ENCODE measurements at regions not wholly inside any gene's neighbourhood (a gene's known extent, or its start where the extent isn't known, plus 50 kb on each side); places are given as distances from the start of the nearest gene placed in this dataset.
"Not testable (repeated sequence)": the region's sequence is repeated elsewhere in the genome, so short reads cannot be mapped to it uniquely, and the experiment has no call there.

DNA sequence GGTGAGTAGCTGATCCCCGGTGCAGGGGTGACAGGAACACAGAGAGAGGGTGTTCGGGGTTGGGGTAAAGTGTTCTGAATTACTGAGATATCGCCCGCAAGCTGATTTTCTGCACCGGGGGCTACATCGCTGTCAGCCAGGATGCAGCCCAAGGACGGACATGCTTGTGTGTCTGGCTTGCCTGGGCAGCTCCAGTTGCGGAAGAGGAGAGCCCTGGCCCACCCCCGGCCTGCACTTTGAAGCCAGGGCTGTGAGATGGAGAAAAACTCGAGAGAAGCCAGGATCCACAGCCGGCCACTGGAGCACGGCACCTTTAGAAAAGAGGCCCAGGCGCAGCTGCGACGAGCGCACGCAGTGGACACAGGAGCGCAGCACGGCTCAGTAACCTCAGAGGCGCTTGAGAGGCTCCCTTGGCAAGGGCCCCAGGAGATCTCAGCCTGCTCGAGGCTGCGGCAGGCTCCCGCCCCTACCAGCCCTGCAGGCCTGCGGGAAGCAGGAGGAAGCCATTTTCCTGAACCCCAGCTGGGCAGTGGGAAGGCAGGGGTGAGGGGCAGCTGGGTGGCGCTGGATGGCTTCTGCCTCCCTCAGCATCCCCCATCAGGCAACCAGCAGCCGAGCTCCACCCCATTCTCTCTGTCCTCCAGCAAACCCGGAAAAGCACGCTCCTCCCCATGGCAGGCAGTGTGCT, 59.2 kb downstream of the C9orf50 start:
- no peak for DNase-seq

DNA sequence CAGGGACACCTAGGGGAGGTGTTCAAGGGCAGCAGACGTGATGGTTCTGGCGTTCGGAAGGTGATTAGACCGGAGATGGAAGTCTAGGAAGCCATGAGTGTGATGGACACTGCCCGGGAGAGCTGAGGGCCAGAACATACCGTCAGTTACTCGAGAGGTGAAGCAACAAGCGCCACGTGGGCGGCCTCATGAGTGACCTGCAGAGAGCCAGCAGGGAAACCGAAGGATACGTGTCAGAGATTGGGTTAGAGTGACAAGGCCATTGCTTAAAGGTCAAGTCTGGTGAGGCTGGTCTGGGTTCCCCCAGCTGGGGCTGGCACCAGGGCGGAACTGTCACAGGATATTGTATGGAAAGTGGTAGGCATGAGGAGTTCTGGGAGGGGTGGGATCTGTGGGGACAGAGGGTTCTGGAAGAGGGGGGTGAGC, 60.0 kb downstream of the C9orf50 start:
- no peak for DNase-seq

DNA sequence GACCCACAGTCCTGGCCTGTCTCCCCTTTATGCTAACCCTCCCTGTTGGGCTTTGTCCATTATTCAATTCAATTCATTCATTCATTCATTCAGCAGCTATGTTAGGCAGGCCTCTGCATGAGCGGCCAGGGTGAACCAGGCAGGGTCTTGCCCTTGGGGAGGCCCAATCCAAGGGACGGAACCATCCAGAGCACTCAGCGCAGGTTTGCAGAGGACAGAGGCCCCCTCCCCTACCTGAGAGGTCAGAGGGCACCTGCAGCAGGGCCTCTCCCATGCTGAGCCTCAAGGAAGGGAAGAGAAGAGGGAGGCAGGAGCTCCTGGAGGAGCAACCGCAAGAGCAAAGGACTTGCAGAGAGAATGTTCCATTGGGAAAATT, 61.4 kb downstream of the C9orf50 start:
- DNase-seq = no peak

DNA sequence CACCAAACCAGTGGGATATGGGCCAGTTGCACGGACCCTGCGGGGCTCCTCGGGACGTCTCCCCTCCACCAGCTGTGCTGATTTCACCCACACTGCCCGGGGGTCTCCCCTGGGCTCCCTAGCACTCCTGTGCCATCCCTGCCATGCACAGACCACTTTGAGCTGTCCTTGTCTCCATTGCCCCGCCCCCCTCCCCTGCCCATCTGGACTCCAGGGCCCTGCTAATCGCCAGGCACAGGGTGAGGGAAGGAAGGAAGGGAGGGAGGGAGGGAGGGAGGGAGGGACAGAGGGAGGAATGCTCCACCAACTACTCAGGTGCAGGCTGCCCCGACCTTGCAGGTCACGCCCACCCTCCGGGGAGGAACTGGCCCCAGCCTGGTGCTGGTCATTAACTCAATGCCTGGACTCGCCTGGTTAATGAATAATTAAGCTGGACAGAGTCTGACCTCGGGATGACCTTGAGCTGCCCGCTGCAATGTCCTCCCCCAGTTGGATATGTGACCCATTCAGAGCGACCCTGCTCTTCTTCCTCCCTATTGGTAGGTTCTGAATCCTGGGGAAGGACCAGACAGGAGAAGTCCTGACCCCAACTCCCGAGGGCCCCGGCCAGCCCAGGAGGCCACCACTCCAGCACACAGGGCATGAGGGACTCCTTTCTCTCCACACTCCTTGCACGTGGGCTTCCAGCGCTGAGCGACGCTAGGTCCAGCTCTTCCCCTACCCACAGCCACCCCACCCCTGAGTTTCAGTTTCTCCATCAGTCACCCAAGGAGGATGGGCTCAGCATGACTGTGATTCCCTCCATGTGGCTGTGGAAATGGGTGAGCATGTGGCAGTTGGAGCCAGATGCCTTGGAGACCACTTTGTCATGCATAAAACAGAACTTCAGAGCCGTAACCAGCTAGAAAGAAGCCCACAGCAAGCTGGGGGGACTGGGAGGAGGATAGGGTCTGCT, 62.1 kb downstream of the C9orf50 start:
- no peak for DNase-seq

DNA sequence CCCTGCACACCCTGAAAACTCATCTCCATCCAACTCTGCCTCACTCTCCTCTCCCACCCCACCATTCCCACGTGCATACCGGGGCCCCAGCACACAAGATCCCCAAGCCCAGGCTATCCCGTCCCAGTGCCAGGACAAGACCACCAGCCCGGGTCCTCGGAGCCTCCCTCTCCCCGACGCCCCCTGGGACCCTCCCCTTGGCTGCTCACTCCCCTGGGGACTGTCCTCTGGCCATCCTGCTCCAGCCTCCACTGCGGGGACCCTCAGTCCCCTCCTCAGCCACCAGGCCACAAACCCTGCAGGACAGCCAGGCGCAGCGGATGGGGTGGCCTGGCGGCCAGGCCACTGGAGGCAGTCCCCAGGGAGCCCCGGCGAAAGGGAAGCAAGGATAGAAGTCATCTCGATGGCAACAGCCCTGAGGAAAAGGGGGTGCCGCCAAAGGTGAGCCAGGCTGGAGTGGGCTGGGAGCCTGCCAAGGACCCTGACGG, 62.8 kb downstream of the C9orf50 start:
- DNase-seq = no peak

DNA sequence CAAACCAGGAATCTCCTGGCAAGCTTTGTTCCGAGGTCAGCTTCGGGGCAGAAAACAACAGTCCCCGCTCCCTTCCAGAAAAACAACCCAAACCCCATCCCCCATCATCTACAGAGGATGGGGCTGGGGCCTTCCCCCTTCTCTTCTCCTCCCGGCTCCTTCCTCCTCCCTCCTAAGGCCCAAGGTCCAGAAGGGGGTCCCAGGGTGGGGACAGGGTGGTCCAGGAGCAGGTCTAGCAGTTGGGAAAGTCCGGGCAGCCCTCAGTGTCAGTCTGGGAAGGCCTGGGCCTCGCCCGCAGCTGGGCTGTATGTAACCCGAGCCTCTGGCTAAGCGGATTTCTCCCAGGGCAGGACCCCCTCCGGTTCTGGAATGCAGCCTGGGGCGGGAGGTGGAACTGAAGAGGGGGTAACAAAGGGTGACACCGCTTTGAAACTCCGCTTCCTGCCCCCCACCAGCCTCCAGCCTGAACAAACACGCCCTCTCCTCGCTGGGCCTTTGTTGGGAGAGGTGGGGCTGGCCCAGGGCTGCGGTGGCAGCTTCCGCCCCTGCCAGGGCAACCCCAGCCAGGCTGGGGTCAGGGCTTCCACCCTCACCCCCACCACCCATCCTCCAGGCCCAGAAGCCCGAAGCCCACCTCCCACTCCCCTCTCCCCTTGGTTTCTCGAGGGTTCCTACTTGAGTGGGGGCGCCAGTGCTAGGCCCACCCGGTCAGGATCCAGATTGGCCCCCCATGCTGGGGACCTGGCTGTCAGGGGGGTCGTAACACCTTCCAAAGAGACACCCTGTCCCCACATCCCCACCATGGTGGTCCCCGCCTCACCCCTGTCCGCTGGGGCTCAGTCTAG, 63.5 kb downstream of the C9orf50 start:
- no peak for DNase-seq

DNA sequence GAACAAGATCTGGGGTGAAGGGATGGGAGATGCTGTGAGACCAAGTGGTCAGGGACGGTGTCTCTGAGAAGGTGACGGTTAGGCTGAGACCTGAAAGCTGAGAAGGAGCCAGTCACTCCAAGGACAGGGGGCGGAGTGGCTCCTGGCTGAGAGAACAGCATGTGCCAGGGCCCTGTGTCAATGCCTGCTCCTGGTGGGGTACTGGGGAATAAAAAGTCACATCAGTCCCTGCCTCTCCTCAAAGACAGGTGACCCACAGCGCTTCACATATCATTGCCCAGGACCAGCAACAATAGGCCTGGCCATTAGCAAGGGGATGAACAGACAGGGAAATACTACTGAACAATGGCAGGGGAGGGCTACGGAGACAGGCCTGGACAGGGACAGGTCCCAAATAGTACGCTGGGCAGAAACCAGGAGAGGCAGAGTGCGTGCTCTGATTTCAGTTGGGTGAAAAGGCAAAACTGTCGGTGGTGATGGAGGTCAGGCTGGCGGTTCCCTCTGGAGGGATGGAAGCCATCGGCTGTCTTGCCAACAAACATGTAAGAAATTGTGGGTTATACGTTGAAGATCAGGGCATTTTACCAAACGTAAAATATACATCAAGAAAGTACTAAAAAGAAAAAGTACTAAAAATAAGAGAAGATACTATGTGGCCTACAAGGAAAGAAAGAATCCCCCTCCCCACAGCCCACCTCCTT, 64.3 kb downstream of the C9orf50 start:
- DNase-seq = no peak

DNA sequence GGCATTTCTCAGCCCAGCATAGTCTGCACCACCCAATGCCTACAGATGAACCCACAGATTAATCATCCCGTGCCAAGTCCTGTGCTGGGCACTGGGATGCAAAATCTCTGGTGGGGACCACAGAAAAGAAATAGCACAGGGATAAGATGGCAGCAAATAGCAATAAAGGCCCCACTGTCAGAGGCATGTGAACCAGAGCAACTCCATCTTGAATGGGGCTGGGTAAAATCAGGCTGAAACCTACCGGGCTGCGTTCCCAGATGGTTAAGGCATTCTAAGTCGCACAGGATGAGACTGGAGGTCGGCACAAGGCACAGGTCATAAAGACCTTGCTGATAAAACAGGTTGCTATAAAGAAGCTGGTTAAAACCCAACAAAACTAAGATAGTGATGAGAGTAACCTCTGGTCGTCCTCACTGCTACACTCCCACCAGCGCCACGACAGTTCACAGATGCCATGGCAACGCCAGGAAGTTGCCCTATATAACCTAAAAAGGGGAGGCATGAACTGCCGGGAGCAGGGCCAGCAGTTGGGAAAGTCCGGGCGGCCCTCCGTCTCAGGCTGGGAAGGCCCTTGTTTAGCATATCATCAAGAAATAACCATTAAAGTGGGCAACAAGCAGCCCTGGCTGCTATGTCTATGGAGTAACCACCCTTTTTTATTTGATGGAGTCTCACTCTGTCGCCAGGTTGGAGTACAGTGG, 65.2 kb downstream of the C9orf50 start:
- DNase-seq = no peak

DNA sequence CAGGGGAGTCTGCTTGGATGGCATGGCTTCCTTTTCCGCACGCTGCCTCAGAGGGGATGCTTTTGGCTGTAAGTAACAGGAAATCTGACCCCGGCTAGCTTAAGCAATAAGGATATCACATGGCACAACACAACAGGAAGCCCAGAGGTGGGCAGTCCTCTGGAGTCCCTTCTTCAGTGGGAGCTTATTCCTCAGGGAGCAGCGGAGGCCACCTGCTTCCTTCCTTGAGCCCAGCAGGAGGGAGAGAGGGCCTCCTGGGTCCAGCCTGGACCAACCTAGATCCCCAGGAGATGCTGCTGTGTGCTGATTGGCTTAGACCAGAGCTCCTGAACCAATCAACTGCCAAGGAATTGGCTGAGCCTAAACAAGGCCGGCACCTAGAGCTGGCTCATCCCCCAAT, 66.3 kb downstream of the C9orf50 start:
- no peak for DNase-seq

DNA sequence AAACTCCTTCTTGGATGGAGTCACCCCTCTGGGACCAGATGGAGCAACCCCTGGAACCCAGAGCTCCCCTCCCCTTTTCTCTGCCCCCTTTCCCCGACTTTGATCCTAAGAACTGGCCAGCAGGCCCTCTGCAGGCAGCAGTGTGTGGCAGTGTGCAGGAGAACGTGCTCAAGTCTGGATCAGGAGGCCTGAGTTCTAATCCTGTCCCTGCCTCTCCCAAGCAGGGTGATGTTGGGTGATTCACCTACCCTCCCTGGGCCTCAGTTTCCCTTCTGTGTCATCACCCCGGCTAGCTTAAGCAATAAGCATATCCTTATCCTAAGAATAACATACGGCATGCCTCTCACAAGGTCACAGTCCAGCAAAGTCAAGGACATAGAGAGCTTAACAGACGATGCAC, 67.6 kb downstream of the C9orf50 start:
- no peak for DNase-seq

DNA sequence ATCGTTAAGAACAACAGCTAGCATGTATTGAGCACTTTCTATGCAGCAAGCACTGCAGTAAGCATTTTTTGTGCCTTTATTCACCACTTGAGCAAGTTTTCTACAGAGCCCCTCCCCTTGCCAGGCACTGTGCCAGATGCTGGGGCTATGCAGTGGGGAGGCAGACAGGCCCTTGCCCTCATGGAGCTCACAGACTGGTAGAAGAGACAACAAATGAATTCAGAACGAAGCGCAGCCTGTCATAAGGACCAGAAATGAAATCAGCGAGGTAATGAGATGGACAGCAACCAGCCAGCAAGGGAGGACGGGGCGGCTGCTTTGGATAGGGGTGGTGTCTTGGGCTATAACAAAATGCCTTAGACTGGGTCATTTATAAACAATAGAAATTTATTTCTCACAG, 68.8 kb downstream of the C9orf50 start:
- DNase-seq = no peak

DNA sequence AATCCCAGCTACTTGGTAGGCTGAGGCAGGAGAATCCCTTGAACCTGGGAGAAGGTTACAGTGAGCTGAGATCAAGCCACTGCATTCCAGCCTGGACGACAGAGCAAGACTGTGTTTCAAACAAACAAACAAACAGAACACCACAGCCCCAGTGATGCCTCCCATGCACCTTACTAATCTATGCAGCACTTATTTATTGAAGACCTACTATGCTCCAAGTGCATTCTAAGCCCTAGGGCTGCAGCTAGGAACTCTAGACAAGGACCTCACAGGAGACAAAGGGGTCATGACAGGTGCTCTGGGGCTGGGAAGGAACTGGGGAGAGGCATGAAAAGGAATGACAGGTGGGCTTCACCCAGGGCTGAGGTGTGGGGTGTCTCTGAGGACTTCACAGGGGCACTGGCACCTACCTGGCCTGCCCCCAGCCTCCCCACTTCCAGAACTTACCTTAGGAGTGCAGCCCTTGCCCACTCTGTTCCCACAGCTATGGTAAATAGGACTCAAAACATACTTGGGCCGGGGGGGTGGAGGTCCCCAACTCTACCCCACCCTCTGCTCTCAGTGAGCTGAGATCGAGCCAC, 69.4 kb downstream of the C9orf50 start:
- DNase-seq = no peak

DNA sequence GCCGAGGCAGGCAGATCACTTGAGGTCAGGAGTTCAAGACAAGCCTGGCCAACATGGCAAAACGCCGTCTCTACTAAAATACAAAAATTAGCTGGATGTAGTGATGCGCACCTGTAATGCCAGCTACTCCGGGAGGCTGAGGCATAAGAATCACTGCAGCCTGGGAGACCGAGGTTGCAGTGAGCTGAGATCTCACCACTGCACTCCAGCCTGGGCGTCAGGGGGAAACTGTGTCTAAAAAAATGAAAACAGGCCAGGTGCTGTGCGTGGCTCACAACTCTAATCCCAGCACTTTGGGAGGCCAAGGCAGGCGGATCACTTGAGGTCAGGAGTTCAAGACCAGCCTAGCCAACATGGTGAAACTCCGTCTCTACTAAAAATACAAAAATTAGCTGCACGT, 69.9 kb downstream of the C9orf50 start:
- not testable (repeated sequence) for DNase-seq

DNA sequence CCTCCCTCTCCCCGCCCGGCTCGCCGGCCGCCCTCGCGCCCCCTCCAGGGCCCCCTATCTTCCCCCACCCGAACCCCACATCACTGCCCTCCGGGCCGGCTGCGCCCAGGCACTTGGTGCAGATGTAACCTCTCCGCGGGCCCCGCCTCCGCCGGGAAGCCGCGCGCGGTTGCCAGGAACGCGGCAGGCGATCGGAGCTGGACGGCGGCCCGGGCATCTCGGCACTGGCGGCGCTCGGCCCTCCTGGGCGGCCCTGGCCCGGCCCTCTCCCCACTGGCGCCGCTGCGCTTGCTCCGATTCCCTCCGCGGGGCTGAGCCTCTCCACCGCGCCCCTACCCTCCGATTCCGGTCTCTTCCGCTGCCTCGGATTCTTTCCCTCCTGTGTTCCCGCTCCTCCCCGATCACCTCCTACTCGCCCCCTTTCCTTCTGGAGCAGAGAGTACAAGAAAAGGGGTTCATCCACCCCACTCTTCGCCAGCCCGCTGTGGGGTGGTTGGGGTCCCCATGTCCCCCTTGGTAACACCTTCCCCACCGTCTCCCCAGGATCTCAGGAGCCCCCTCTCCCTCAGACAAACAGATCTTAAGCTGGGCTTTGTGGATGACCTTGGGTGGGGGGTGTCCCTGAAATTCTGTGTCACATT, 70.6 kb downstream of the C9orf50 start:
- DNase-seq = no peak

DNA sequence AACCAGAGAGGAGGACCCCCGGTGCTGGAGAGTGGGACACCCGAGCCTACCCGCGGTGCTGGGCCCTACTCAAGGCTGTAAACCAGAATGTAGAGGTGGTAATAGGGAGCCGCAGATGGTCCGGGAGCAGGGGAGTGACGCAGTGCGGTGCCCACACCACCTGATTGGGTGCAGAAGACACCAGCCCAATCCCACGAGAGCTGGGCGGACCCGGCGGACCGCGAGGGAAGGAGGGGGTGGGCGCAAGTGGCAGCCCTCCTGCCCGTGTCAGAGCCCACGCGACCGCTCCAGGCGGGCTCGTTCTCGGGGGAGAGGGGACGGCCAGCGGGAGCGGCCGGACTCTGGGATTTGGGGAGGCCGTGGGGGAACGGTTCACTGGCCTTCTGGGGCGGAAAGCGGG, 71.2 kb downstream of the C9orf50 start:
- DNase-seq = no peak

DNA sequence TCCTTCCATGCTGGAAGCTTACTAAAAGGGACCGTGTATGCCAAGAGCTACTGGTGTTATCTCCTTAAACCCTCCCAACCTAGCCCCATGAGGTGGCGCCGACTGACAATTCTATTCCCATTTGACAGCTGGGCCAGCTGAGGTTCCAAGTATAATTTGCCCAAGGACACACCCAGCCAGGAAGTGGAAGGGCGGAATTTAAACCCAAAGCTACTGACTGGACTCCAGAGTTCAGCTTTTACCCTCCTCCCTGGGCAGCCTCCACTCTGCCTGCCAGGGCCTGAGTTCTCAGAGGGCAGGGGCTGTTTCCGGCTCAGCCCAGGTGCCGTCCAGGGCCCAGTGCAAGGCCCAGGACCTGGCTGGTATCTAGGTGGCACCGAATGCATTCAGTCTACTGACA, 71.8 kb downstream of the C9orf50 start:
- DNase-seq = no peak

DNA sequence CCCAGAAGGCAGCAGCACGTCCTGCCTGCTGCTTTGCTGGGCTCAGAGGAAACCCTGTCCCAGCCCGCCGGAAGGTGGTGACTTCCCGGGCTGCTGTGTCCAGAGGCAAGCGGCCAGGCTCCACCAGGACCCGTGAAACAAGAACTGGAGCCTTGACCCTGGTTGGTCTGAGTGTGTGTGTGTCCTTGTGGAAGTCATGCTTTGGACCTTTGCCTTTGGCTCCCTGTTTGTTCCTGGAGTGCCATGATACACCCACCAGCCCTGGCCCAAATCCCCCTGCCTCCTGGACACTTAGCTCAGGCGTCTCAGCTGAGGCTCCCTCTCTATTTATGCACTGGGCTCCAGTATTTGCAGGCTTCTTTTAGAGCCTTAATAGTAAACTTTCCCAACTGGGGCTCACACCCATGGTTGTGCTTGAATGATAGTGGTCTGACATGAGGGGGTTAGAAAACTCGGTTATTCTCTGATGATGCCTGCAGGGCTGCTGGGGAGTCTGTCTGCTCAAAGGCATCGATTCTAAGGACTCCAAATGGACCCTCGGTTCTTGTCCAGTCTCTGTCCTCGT, 72.2 kb downstream of the C9orf50 start:
- DNase-seq = no peak

DNA sequence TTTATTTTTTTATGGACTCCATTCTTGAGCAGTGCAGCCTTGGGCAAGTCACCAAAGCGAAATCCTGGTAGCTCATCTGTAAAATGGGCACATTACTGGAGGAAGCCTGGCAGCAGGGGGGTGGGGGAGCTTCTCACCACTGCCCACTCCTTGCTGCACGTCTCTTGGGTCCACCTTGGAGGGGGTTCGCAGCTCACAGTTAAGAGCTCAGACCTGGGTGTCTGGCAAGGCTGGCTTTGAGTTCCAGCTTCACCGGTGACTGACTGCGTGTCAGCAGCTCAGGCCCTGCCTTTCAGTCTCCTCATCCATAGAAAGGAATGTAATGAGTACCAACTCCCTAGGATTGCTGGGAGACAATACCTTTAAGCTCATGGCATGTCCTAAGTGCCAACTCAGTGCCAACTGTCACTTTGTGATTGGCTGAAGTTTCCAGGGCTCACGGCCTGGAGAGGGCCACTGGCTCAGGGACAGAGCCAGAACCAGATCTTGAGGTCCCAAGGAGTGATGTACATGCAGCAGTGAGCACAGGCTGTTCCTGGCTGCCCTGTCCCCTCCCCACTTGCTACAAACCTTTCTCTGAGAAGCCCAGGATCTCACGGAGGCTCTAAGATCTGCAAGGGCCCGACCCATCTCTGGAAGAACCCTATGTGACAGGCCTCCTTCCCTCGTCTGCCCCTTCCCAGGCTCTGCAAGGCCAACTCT, 72.9 kb downstream of the C9orf50 start:
- DNase-seq = no peak

DNA sequence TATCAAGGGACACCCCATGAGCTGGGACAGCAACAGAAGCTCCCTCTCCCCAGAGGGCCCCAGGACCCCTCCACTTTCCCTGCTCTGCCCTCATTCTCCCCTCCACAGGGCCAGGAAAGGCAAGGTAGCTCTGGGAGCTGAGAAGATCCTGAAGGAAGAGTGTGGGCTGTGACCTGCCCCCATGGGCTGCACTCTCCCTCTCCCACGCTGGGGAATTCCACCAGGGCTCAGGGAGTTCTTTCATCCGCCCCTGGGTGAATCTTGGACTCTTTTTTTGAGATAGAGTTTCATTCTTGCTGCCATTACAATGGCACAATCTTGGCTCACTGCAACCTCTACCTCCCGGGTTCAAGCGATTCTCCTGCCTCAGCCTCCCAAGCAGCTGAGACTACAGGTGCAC, 73.8 kb downstream of the C9orf50 start:
- no peak for DNase-seq

DNA sequence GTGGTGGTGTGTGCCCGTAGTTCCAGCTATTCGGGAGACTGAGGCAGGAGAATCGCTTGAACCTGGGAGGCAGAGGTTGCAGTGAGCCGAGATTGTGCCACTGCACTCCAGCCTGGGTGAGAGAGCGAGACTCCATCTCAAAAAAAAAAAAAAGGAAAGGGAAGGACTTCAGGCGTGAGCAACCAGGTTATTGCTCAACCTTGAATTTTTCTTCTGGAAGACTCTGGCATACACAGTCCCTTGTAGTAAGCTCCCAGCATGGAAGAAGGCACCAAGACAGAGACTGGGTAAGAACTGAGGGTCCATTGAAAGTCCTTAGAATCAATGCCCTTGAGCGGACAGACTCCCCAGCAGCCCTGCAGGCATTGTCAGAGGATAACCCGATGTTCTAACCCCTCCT, 75.0 kb downstream of the C9orf50 start:
- DNase-seq = not testable (repeated sequence)

All from activated gamma-delta T cell (primary cell).